CD4-positive, alpha-beta memory T cell (primary cell): ENCODE measurements at regions not wholly inside any gene's neighbourhood (a gene's known extent, or its start where the extent isn't known, plus 50 kb on each side); places are given as distances from the start of the nearest gene placed in this dataset.

Experiments used
- CTCF ChIA-PET: fragments of 350-600 bp; sonication (Branson Sonifier 250); formaldehyde crosslinking; loops from one replicate; lab custom pipeline; 2021; ENCODE audit warnings: inconsistent platforms; ENCODE audit not compliant: partially characterized antibody; lab: Charles Lee
- POLR2A ChIA-PET: fragments of 350-600 bp; sonication (Branson Sonifier 250); formaldehyde crosslinking; loops from one replicate; lab custom pipeline; 2021; ENCODE audit not compliant: partially characterized antibody; lab: Charles Lee
- DNase-seq, 5 donors: peaks; one replicate each; pipeline versions ENCODE4 v3.0.0 to v3.0.0-alpha.2; 2020 to 2022; ENCODE audit warnings: mixed read lengths in 1 of 5
- H3K27ac ChIP-seq: one replicate; pipeline ENCODE4 v1.7.0; 2013; ENCODE audit warnings: low read depth, low read length
- H3K27me3 ChIP-seq: 2 replicates; pipeline ENCODE4 v1.7.0; 2013; ENCODE audit warnings: mild to moderate bottlenecking, low read length, moderate library complexity; ENCODE audit not compliant: insufficient read depth
- H3K36me3 ChIP-seq: 2 replicates; pipeline ENCODE4 v1.7.0; 2013; ENCODE audit warnings: mild to moderate bottlenecking, low read length, moderate library complexity; ENCODE audit not compliant: insufficient read depth
- H3K4me1 ChIP-seq: 2 replicates; pipeline ENCODE4 v1.7.0; 2013; ENCODE audit warnings: mild to moderate bottlenecking, low read length, moderate library complexity; ENCODE audit not compliant: insufficient read depth
- H3K4me3 ChIP-seq, 2 donors: one replicate each; pipeline ENCODE4 v1.7.0; 2013; ENCODE audit warnings: low read length in 2 of 2, mild to moderate bottlenecking in 1 of 2
- H3K9me3 ChIP-seq, 2 donors: one replicate each; pipeline ENCODE4 v1.7.0; 2013; ENCODE audit warnings: low read length in 2 of 2, control low read depth in 1 of 2; ENCODE audit not compliant: control insufficient read depth in 1 of 2
- H3K27ac Mint-ChIP-seq, 7 donors: one replicate each; pipeline ENCODE4 v1.8.0; 2020 to 2021; ENCODE audit warnings: mixed read lengths in 7 of 7, mild to moderate bottlenecking in 6 of 7, inconsistent platforms in 3 of 7, moderate library complexity in 3 of 7
- H3K27me3 Mint-ChIP-seq, 2 donors: one replicate each; pipeline ENCODE4 v1.8.0; 2020 to 2021; ENCODE audit warnings: mixed read lengths in 2 of 2
- H3K36me3 Mint-ChIP-seq, 2 donors: one replicate each; pipeline ENCODE4 v1.8.0; 2020 to 2021; ENCODE audit warnings: mixed read lengths in 2 of 2, inconsistent platforms in 1 of 2, mild to moderate bottlenecking in 1 of 2
- H3K4me1 Mint-ChIP-seq, 4 donors: one replicate each; pipeline ENCODE4 v1.8.0; 2020 to 2021; ENCODE audit warnings: mixed read lengths in 4 of 4, mild to moderate bottlenecking in 1 of 4
- H3K4me3 Mint-ChIP-seq, 8 donors: one replicate each; pipeline ENCODE4 v1.8.0; 2020 to 2021; ENCODE audit warnings: mixed read lengths in 8 of 8, mild to moderate bottlenecking in 7 of 8, moderate library complexity in 6 of 8, inconsistent platforms in 3 of 8
- H3K9me3 Mint-ChIP-seq, 8 donors: one replicate each; pipeline ENCODE4 v1.8.0; 2020 to 2021; ENCODE audit warnings: mixed read lengths in 8 of 8, mild to moderate bottlenecking in 5 of 8, inconsistent platforms in 3 of 8, moderate library complexity in 1 of 8
- intact Hi-C: fragments of 100-400 bp; cut with micrococcal nuclease; formaldehyde crosslinking; loops from one replicate; pipeline ENCODE4 v1.15.1; 2023

- intact Hi-C loops: no loop called here
- no peaks in the 10 kb centered on the region for H3K36me3 Mint-ChIP-seq
- H3K27ac Mint-ChIP-seq: no peak overlapping the region
These were observed 572.8 kb downstream of the TLE1 start for GRCh38 chr9:81116340-81117137.

DNA sequence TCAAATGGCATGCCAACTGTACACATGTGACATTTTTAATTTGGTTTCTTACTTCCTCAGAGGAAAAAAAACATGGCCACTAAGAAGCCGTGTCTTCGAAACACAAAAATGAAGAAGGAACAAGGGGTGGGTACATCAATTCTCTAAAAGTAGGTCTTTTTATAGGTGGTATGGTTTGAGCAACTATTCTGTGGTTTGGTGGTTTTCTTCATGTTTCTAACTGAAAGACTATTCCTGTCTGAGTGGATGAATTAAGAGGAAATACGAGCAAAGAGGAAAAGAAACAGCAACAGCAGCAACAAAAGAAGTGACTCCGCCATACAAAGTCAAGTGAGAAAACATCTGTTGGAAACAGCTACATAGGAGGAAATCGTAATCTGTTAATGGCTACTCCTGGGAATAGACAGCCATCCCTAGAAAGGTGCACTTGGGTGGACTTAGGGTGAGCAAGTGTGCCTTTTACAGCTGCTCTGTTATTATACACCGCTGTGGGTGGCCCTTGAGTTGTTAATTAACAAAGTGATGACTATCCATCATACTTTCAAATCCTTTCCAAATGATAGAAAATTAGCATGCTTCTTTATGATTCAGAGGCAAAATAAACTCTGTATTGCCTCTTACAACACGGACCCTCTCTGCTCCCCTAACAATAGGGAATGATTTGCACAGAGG is 575.8 kb downstream of the TLE1 start:
- no peaks in the 10 kb centered on the region for H3K4me1 ChIP-seq
- POLR2A ChIA-PET: no interaction called here
- no peaks in the 10 kb centered on the region for H3K27me3 ChIP-seq
- no peaks in the 10 kb centered on the region for H3K36me3 Mint-ChIP-seq
- H3K9me3 Mint-ChIP-seq: peaks cover 0 to 7% (median 3%) of the 10 kb centered on the region in 8 donors
- no peak overlapping the region for H3K4me3 ChIP-seq
- H3K36me3 ChIP-seq: no peaks in the 10 kb centered on the region
- H3K4me1 Mint-ChIP-seq: no peaks in the 10 kb centered on the region
- CTCF ChIA-PET: no interaction called here
- no peaks in the 10 kb centered on the region for H3K27me3 Mint-ChIP-seq
- DNase-seq: no peak
- H3K27ac ChIP-seq: no peak overlapping the region
- intact Hi-C loops: no loop called here
- no peak overlapping the region for H3K4me3 Mint-ChIP-seq
- no peaks in the 10 kb centered on the region for H3K9me3 ChIP-seq
- H3K27ac Mint-ChIP-seq: no peak overlapping the region

More at GRCh38 chr9:81116340-81117137, 572.8 kb downstream of the TLE1 start:
- CTCF ChIA-PET: no interaction called here
- Histone ChIP-seq H3K36me3 (no peaks in the 10 kb centered on the region), H3K4me3 (no peak overlapping the region), H3K27me3 (no peaks in the 10 kb centered on the region), H3K9me3 (no peaks in the 10 kb centered on the region), H3K4me1 (no peaks in the 10 kb centered on the region), H3K27ac (no peak overlapping the region)
- POLR2A ChIA-PET: no interaction called here
- H3K4me3 Mint-ChIP-seq: no peak overlapping the region
- no peaks in the 10 kb centered on the region for H3K4me1 Mint-ChIP-seq
- H3K9me3 Mint-ChIP-seq: peaks cover 0 to 12% (median 5%) of the 10 kb centered on the region in 8 donors
- DNase-seq: no peak
- no peaks in the 10 kb centered on the region for H3K27me3 Mint-ChIP-seq

GRCh38 chr9:81112627-81113452 is 576.5 kb downstream of the TLE1 start:
- H3K27me3 Mint-ChIP-seq: no peaks in the 10 kb centered on the region
- H3K36me3 ChIP-seq: no peaks in the 10 kb centered on the region
- no peak overlapping the region for H3K4me3 Mint-ChIP-seq
- no peaks in the 10 kb centered on the region for H3K9me3 ChIP-seq
- H3K4me1 Mint-ChIP-seq: no peaks in the 10 kb centered on the region
- H3K4me3 ChIP-seq: no peak overlapping the region
- peaks cover 0 to 6% (median 4%) of the 10 kb centered on the region in 8 donors for H3K9me3 Mint-ChIP-seq
- H3K27ac ChIP-seq: no peak overlapping the region
- no peak for DNase-seq
- CTCF ChIA-PET: no interaction called here
- H3K4me1 ChIP-seq: no peaks in the 10 kb centered on the region
- H3K27ac Mint-ChIP-seq: no peak overlapping the region
- POLR2A ChIA-PET: no interaction called here
- no peaks in the 10 kb centered on the region for H3K27me3 ChIP-seq
- intact Hi-C loops: no loop called here
- H3K36me3 Mint-ChIP-seq: no peaks in the 10 kb centered on the region

GRCh38 chr9:81108821-81109220 is 580.5 kb downstream of the TLE1 start:
- Histone ChIP-seq H3K4me1 (no peaks in the 10 kb centered on the region), H3K9me3 (no peaks in the 10 kb centered on the region), H3K36me3 (no peaks in the 10 kb centered on the region), H3K27ac (no peak overlapping the region), H3K27me3 (no peaks in the 10 kb centered on the region), H3K4me3 (no peak overlapping the region)
- intact Hi-C loops: no loop called here
- CTCF ChIA-PET: no interaction called here
- POLR2A ChIA-PET: no interaction called here
- no peaks in the 10 kb centered on the region for H3K27me3 Mint-ChIP-seq
- H3K27ac Mint-ChIP-seq: no peak overlapping the region
- no peak overlapping the region for H3K4me3 Mint-ChIP-seq
- peaks cover 0 to 11% (median 8%) of the 10 kb centered on the region in 8 donors for H3K9me3 Mint-ChIP-seq
- no peak for DNase-seq
- no peaks in the 10 kb centered on the region for H3K36me3 Mint-ChIP-seq
- no peaks in the 10 kb centered on the region for H3K4me1 Mint-ChIP-seq

GRCh38 chr9:81108391-81108790 is 581.0 kb downstream of the TLE1 start:
- no peak overlapping the region for H3K27ac Mint-ChIP-seq
- ChIA-PET CTCF (no interaction called here), POLR2A (no interaction called here)
- H3K4me3 Mint-ChIP-seq: no peak overlapping the region
- intact Hi-C loops: no loop called here
- Histone ChIP-seq H3K27ac (no peak overlapping the region), H3K27me3 (no peaks in the 10 kb centered on the region), H3K36me3 (no peaks in the 10 kb centered on the region), H3K9me3 (no peaks in the 10 kb centered on the region), H3K4me3 (no peak overlapping the region), H3K4me1 (no peaks in the 10 kb centered on the region)
- peaks cover 0 to 11% (median 8%) of the 10 kb centered on the region in 8 donors for H3K9me3 Mint-ChIP-seq
- DNase-seq: no peak
- no peaks in the 10 kb centered on the region for H3K27me3 Mint-ChIP-seq
- H3K36me3 Mint-ChIP-seq: no peaks in the 10 kb centered on the region
- H3K4me1 Mint-ChIP-seq: no peaks in the 10 kb centered on the region

GRCh38 chr9:81103597-81104471 is 585.5 kb downstream of the TLE1 start:
- POLR2A ChIA-PET: no interaction called here
- no peaks in the 10 kb centered on the region for H3K27me3 Mint-ChIP-seq

More at GRCh38 chr9:81103597-81104471, 585.5 kb downstream of the TLE1 start:
- Histone ChIP-seq H3K4me3 (no peak overlapping the region), H3K27ac (no peak overlapping the region), H3K36me3 (no peaks in the 10 kb centered on the region), H3K9me3 (no peaks in the 10 kb centered on the region), H3K4me1 (no peaks in the 10 kb centered on the region), H3K27me3 (no peaks in the 10 kb centered on the region)
- Mint-ChIP-seq H3K4me1 (no peaks in the 10 kb centered on the region), H3K9me3 (peaks cover 4 to 16% (median 8%) of the 10 kb centered on the region in 8 donors), H3K4me3 (no peak overlapping the region), H3K36me3 (no peaks in the 10 kb centered on the region), H3K27ac (no peak overlapping the region)
- no peak for DNase-seq
- intact Hi-C loops: no loop called here
- CTCF ChIA-PET: no interaction called here
